Common myeloid progenitor, CD34-positive (primary cell): ENCODE measurements at regions not wholly inside any gene's neighbourhood (a gene's known extent, or its start where the extent isn't known, plus 50 kb on each side); places are given as distances from the start of the nearest gene placed in this dataset.

Experiments
- CTCF ChIA-PET: fragments of 350-600 bp; sonication (Branson Sonifier 250); formaldehyde crosslinking; loops from one replicate; lab custom pipeline; 2021; ENCODE audit warnings: antibody characterized with exemption; lab: Charles Lee
- POLR2A ChIA-PET: fragments of 350-600 bp; sonication (Branson Sonifier 250); formaldehyde crosslinking; loops from one replicate; lab custom pipeline; 2021; ENCODE audit warnings: antibody characterized with exemption; lab: Charles Lee
- DNase-seq, 3 donors: peaks; one replicate each; pipeline versions ENCODE4 v3.0.0 to v3.0.0-alpha.2; 2013
- H3K27ac ChIP-seq, 2 experiments: 1 replicate in 1 of 2; 2 replicates in 1 of 2; pipeline ENCODE4 v1.7.0; 2013; ENCODE audit warnings: inconsistent platforms in 2 of 2, low read length in 2 of 2, mild to moderate bottlenecking in 2 of 2, low read depth in 1 of 2, moderate library complexity in 1 of 2; ENCODE audit not compliant: severe bottlenecking in 2 of 2, insufficient read depth in 1 of 2, poor library complexity in 1 of 2
- H3K27me3 ChIP-seq, 5 experiments: replicated peaks in 2 of 5; 1 replicate in 3 of 5; 2 replicates in 2 of 5; pipeline versions ENCODE4 v1.6.1 to v1.7.0; 2013; ENCODE audit warnings: low read length in 4 of 5, mild to moderate bottlenecking in 2 of 5, moderate library complexity in 2 of 5, inconsistent platforms in 1 of 5; ENCODE audit not compliant: insufficient read depth in 5 of 5, control insufficient read depth in 4 of 5
- H3K36me3 ChIP-seq, 4 experiments: 1 replicate in 2 of 4; 2 replicates in 2 of 4; pipeline versions ENCODE4 v1.6.1 to v1.7.0; 2013; ENCODE audit warnings: low read length in 3 of 4, control low read depth in 1 of 4, mild to moderate bottlenecking in 1 of 4; ENCODE audit not compliant: control insufficient read depth in 4 of 4, insufficient read depth in 4 of 4
- H3K4me1 ChIP-seq, 4 experiments: 1 replicate in 3 of 4; 2 replicates in 1 of 4; pipeline versions ENCODE4 v1.6.1 to v1.7.1; 2013; ENCODE audit warnings: low read length in 3 of 4, mild to moderate bottlenecking in 3 of 4, control low read depth in 1 of 4, inconsistent platforms in 1 of 4, moderate library complexity in 1 of 4; ENCODE audit not compliant: control insufficient read depth in 4 of 4, insufficient read depth in 4 of 4; ENCODE audit errors: control extremely low read depth in 1 of 4
- H3K4me3 ChIP-seq, 7 experiments: 1 replicate in 4 of 7; 2 replicates in 3 of 7; pipeline versions ENCODE4 v1.5.1 to v1.7.0; 2013; ENCODE audit warnings: mild to moderate bottlenecking in 7 of 7, low read length in 6 of 7, moderate library complexity in 6 of 7, inconsistent platforms in 2 of 7, low read depth in 2 of 7, control low read depth in 1 of 7; ENCODE audit not compliant: insufficient read depth in 4 of 7, control insufficient read depth in 1 of 7; ENCODE audit errors: extremely low read depth in 1 of 7
- H3K9me3 ChIP-seq, 5 experiments: 1 replicate in 4 of 5; 2 replicates in 1 of 5; pipeline versions ENCODE4 v1.6.1 to v1.7.1; 2013; ENCODE audit warnings: low read length in 4 of 5, mild to moderate bottlenecking in 2 of 5, inconsistent platforms in 1 of 5, low read depth in 1 of 5, moderate library complexity in 1 of 5; ENCODE audit not compliant: control insufficient read depth in 4 of 5, insufficient read depth in 2 of 5; ENCODE audit errors: control extremely low read depth in 1 of 5
- WGBS: methylation state at CpG from one replicate; pipeline ENCODE4 v1.1.5; 2013; ENCODE audit not compliant: insufficient coverage; 5-methylcytosine and 5-hydroxymethylcytosine counted together

GRCh38 chrX:128754130-128754529 is 701.9 kb upstream of the ACTRT1 start:
- Histone ChIP-seq H3K4me3 (no peak overlapping the region), H3K9me3 (no peaks in the 10 kb centered on the region), H3K27ac (no peak overlapping the region), H3K4me1 (no peaks in the 10 kb centered on the region), H3K27me3 (no peaks in the 10 kb centered on the region), H3K36me3 (no peaks in the 10 kb centered on the region)
- DNase-seq: no peak
- ChIA-PET POLR2A (no interaction called here), CTCF (interaction anchor here (0.9 kb wide), 1 partner anchor 16 kb away, joined by 3 read pairs; no protein-coding TSS in a partner anchor)

GRCh38 chrX:128739539-128739938 is 687.3 kb upstream of the ACTRT1 start:
- no peaks in the 10 kb centered on the region for H3K9me3 ChIP-seq
- ChIA-PET POLR2A (no interaction called here), CTCF (no interaction called here)
- no peaks in the 10 kb centered on the region for H3K4me1 ChIP-seq
- no peak for DNase-seq
- H3K27ac ChIP-seq: no peak overlapping the region
- no peaks in the 10 kb centered on the region for H3K36me3 ChIP-seq
- no peak overlapping the region for H3K4me3 ChIP-seq
- no CpG with 5 or more reads among the region's 1 CpG for WGBS
- H3K27me3 ChIP-seq: no peaks in the 10 kb centered on the region

- DNase-seq: no peak
- POLR2A ChIA-PET: no interaction called here
- Histone ChIP-seq H3K4me1 (no peaks in the 10 kb centered on the region), H3K4me3 (no peak overlapping the region), H3K9me3 (no peaks in the 10 kb centered on the region), H3K27ac (no peak overlapping the region), H3K27me3 (no peaks in the 10 kb centered on the region), H3K36me3 (no peaks in the 10 kb centered on the region)
- CTCF ChIA-PET: no interaction called here
- no CpG with 5 or more reads among the region's 1 CpG for WGBS
Measured at GRCh38 chrX:128728943-128729342, 676.7 kb upstream of the ACTRT1 start.

GRCh38 chrX:128717635-128718578 is 665.7 kb upstream of the ACTRT1 start:
- no peak overlapping the region for H3K4me3 ChIP-seq
- WGBS: 74% methylated on average over 4 of the region's 4 CpGs
- H3K27ac ChIP-seq: no peak overlapping the region
- POLR2A ChIA-PET: no interaction called here
- no peaks in the 10 kb centered on the region for H3K27me3 ChIP-seq
- CTCF ChIA-PET: no interaction called here
- H3K4me1 ChIP-seq: no peaks in the 10 kb centered on the region
- no peak for DNase-seq
- no peaks in the 10 kb centered on the region for H3K9me3 ChIP-seq
- H3K36me3 ChIP-seq: no peaks in the 10 kb centered on the region

GRCh38 chrX:128714425-128714824 is 662.2 kb upstream of the ACTRT1 start:
- ChIA-PET POLR2A (no interaction called here), CTCF (no interaction called here)
- H3K36me3 ChIP-seq: no peaks in the 10 kb centered on the region
- WGBS: 82% methylated on average over 6 of the region's 9 CpGs
- no peaks in the 10 kb centered on the region for H3K4me1 ChIP-seq
- H3K4me3 ChIP-seq: no peak overlapping the region
- H3K9me3 ChIP-seq: no peaks in the 10 kb centered on the region
- H3K27me3 ChIP-seq: no peaks in the 10 kb centered on the region
- no peak for DNase-seq
- no peak overlapping the region for H3K27ac ChIP-seq

GRCh38 chrX:128699716-128700285 is 647.6 kb upstream of the ACTRT1 start:
- Histone ChIP-seq H3K9me3 (no peaks in the 10 kb centered on the region), H3K27me3 (no peaks in the 10 kb centered on the region), H3K4me3 (no peak overlapping the region), H3K4me1 (no peaks in the 10 kb centered on the region), H3K36me3 (no peaks in the 10 kb centered on the region), H3K27ac (no peak overlapping the region)
- CTCF ChIA-PET: no interaction called here
- no peak for DNase-seq
- WGBS: 100% methylated on average over 1 of the region's 3 CpGs
- POLR2A ChIA-PET: no interaction called here

- WGBS: 57% methylated on average over 1 of the region's 1 CpG
- no peaks in the 10 kb centered on the region for H3K4me1 ChIP-seq
- no peaks in the 10 kb centered on the region for H3K9me3 ChIP-seq
- H3K36me3 ChIP-seq: no peaks in the 10 kb centered on the region
- no peak overlapping the region for H3K27ac ChIP-seq
- H3K27me3 ChIP-seq: no peaks in the 10 kb centered on the region
- POLR2A ChIA-PET: no interaction called here
- CTCF ChIA-PET: no interaction called here
- H3K4me3 ChIP-seq: no peak overlapping the region
- DNase-seq: no peak
Measured at GRCh38 chrX:128698573-128699181, 646.5 kb upstream of the ACTRT1 start.
